Vagina (tissue), 2 donors: ENCODE measurements at regions not wholly inside any gene's neighbourhood (a gene's known extent, or its start where the extent isn't known, plus 50 kb on each side); places are given as distances from the start of the nearest gene placed in this dataset.

Source experiments
- POLR2A ChIP-seq, 2 donors: fragments of 450-650 bp; IDR thresholded peaks; one replicate each; pipeline ENCODE4 v1.6.1; 2017; ENCODE audit warnings: antibody characterized with exemption in 2 of 2, mild to moderate bottlenecking in 2 of 2, moderate library complexity in 2 of 2
- POLR2AphosphoS5 ChIP-seq, 2 donors: sonication (generic); formaldehyde crosslinking; IDR thresholded peaks; one replicate each; pipeline ENCODE4 v1.9.0; 2017; ENCODE audit warnings: antibody characterized with exemption in 2 of 2, mild to moderate bottlenecking in 2 of 2, low read depth in 1 of 2; ENCODE audit not compliant: insufficient read depth in 1 of 2
- TF ChIP-seq, protein P1 (sequence below), 3 experiments: fragments of 450-650 bp in 2 of 3; fragments of 200-600 bp in 1 of 3; sonication (generic) in 1 of 3; IDR thresholded peaks; one replicate each; pipeline ENCODE4 v1.5.1; 2017 to 2019; ENCODE audit warnings: antibody characterized with exemption in 3 of 3, mild to moderate bottlenecking in 2 of 3, moderate library complexity in 2 of 3

DNA sequence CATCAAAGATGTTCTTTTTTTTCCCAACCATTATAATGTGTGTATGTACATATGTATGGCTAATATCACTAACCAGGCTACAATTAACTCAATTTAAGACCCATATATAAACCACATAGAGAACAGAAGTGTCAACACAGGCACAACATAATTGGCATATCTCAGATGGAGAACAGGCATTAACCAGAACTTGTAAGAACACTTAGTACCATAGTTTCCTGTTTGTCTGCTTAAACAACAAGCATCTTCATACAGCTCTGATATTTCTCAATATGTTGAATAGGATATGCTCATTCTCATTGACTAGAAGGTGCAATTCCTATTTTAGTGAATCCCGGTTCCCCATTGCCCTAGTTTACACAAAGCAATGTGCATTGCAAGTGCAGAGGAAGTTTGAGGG is 116.9 kb upstream of the EDNRB start:
- TF ChIP-seq, protein P1, sequence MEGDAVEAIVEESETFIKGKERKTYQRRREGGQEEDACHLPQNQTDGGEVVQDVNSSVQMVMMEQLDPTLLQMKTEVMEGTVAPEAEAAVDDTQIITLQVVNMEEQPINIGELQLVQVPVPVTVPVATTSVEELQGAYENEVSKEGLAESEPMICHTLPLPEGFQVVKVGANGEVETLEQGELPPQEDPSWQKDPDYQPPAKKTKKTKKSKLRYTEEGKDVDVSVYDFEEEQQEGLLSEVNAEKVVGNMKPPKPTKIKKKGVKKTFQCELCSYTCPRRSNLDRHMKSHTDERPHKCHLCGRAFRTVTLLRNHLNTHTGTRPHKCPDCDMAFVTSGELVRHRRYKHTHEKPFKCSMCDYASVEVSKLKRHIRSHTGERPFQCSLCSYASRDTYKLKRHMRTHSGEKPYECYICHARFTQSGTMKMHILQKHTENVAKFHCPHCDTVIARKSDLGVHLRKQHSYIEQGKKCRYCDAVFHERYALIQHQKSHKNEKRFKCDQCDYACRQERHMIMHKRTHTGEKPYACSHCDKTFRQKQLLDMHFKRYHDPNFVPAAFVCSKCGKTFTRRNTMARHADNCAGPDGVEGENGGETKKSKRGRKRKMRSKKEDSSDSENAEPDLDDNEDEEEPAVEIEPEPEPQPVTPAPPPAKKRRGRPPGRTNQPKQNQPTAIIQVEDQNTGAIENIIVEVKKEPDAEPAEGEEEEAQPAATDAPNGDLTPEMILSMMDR (IDR thresholded peaks at IDR 0.05): no peak
- TF ChIP-seq POLR2A (IDR thresholded peaks at IDR 0.05) (no peak), POLR2AphosphoS5 (IDR thresholded peaks at IDR 0.05; ENCODE audit: insufficient read depth in 1 of 2, low read depth in 1 of 2) (no peak)
